GM12865 (cell line): ENCODE measurements at regions not wholly inside any gene's neighbourhood (a gene's known extent, or its start where the extent isn't known, plus 50 kb on each side); places are given as distances from the start of the nearest gene placed in this dataset.

ENCODE experiments used
- DNase-seq: peaks from one replicate; pipeline ENCODE4 v3.0.0; 2010; ENCODE audit warnings: low read depth
- H3K4me3 ChIP-seq: 2 replicates; pipeline ENCODE4 v1.5.1; 2011; ENCODE audit warnings: mild to moderate bottlenecking, low read depth, low read length, control low read depth
- TF ChIP-seq, protein P1 (sequence below): IDR thresholded peaks from 2 replicates; pipeline ENCODE4 v1.5.1; 2011; ENCODE audit warnings: low read length, control low read depth, low read depth, inconsistent platforms; ENCODE audit not compliant: insufficient read depth; ENCODE audit errors: missing control alignments

DNA sequence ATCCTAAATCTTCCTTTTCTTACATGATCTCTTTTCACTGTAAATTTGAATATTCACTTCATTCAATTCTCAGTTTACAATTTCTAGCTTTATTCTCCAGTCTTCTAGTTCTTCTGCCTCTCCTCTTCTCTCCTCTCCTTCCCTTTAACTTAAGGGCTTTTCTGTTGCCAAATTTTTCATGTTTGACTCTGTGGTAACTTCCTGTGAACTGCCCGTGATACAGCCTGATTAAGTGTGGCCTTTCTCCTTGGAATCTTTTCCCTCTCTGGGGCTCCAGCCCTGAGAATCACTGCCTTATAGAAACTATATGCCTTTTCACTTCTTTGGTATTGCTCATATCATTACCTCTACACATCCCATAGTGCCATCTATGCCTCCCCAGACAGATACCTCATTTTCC lies 1923.8 kb upstream of the CELF4 start:
- TF ChIP-seq, protein P1, sequence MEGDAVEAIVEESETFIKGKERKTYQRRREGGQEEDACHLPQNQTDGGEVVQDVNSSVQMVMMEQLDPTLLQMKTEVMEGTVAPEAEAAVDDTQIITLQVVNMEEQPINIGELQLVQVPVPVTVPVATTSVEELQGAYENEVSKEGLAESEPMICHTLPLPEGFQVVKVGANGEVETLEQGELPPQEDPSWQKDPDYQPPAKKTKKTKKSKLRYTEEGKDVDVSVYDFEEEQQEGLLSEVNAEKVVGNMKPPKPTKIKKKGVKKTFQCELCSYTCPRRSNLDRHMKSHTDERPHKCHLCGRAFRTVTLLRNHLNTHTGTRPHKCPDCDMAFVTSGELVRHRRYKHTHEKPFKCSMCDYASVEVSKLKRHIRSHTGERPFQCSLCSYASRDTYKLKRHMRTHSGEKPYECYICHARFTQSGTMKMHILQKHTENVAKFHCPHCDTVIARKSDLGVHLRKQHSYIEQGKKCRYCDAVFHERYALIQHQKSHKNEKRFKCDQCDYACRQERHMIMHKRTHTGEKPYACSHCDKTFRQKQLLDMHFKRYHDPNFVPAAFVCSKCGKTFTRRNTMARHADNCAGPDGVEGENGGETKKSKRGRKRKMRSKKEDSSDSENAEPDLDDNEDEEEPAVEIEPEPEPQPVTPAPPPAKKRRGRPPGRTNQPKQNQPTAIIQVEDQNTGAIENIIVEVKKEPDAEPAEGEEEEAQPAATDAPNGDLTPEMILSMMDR: no peak
- no peak overlapping the region for H3K4me3 ChIP-seq
- no peak for DNase-seq

DNA sequence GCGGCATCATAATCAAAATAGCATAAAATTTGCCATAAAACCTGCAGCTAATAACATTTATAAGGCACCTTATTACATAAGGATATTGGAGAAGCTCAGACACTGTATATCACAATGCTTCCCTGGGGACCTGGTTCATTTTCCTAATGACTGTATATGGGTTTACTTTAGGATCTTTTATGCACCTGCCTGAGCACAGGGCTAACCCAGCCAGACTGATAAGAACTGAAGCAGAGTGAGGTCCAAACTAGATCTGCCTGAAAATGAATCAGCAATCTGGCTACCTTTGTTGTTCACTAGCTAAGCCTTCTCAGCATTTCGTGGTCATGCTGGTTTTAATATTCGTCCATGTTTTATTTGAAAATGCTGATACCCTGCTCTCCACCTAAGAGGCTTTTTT lies 1922.3 kb upstream of the CELF4 start:
- TF ChIP-seq, protein P1: no peak
- no peak overlapping the region for H3K4me3 ChIP-seq
- DNase-seq: no peak

DNA sequence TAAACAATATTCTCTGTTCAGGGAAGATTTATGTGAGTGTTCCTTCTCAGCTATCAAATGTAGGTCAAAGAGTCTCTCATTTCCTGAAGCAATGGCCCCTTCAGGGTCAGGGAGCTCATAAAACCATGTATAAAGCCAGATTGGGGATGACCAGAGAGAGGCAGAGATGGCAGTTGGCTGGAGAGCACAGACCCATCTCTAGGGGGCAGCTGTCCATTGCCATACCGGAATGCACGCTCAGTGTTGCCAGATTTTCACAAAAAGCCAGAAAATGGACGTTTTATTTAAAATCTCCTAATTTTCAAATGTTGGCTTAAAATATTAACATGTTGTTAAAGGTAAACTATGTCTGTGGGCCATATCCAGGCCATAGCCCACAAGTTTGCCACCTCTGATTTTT lies 1920.7 kb upstream of the CELF4 start:
- no peak for DNase-seq
- TF ChIP-seq, protein P1: no peak
- no peak overlapping the region for H3K4me3 ChIP-seq

DNA sequence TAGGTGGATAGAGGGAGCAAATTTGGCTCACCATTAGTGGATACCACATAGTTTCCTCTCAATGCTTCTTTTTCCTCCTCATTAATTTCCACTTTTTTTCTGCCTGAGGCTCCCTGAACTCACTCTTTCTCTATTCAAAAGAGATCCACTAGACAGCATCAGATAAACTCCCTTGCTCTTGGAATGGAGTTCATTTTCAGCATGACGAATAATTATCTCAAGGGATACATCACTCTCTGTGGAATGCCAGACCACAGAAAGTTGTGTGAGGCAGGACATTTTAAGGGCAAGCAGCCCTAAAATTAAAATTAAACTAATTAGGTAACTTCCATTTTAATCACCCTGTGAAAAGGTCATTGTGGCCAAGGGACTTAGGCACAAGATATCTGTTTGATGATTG lies 1920.1 kb upstream of the CELF4 start:
- TF ChIP-seq, protein P1: no peak
- H3K4me3 ChIP-seq: no peak overlapping the region
- DNase-seq: no peak

DNA sequence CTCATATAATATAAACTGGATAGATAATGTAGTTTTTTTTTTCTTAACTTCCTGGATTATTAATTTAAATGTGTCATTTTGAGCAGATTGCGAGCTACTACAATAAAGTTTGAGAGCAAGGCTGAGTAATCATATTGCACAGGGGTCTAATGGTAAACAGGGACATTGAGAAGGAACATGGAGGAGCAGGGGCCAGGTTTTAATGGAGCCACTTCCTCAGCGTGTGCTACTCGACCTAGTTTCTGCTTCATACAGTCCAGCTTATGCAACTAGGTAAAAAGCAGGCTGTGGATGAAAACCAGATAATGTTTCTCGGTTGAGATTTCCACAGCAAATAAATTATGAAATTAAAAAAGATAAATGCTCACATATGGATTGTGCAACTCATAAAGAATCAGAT lies 1915.7 kb upstream of the CELF4 start:
- H3K4me3 ChIP-seq: no peak overlapping the region
- no peak for DNase-seq
- TF ChIP-seq, protein P1: no peak

DNA sequence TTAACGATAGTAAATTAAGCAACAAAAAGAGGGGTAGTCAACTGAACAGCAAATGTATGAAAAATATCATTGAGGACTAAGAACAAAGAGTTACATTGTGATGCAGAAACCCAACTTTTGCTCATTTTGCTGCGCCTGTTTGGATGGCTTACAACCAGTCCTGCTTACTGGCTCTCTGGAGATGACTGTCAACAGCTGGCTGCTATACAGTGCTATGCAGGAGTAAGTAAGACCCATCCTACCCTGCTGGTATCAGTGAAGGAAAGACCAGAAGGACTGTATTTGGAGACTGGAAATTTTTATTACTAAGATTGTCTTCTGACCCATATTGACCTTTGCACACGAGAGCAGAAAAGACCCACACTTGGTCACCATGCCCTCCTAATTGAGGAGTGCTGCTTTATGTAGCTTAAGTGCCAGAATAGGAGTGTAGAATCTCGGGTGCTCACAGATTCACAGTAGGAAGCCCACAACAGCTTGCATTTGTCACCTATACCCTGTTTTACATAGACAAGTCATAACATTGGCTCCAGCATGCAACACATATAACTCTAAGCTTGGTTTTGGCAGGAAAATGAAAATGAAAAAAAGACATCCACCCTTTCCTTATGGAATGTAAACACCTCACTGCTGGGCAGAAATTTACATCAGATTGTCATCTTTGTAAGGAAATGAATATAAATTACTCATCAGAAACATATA lies 1915.0 kb upstream of the CELF4 start:
- TF ChIP-seq, protein P1: no peak
- no peak for DNase-seq
- H3K4me3 ChIP-seq: no peak overlapping the region

DNA sequence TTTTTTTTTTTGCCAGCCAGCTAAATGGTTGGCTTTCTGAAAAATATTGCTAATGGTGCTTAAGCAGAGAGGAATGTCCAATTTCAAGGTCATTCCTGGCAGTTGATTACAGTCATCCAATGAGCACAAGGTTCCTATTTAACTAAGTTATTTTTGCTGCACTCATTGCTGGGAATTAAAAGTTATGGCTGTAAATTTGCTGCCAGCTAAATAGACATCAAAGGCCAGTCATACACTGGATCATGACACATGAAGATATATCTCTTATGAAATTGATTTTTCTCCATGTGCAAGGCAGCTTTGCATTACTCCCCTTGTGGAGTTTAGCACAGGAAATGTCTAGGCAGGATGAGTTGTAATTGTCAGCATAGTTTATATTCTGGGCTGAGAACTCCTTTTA lies 1898.4 kb upstream of the CELF4 start:
- no peak for DNase-seq
- H3K4me3 ChIP-seq: no peak overlapping the region
- TF ChIP-seq, protein P1: no peak
